HPDE6-E6E7 (cell line): ENCODE measurements at regions not wholly inside any gene's neighbourhood (a gene's known extent, or its start where the extent isn't known, plus 50 kb on each side); places are given as distances from the start of the nearest gene placed in this dataset.

Source experiments
- DNase-seq: peaks from one replicate; pipeline ENCODE4 v3.0.0; 2011; ENCODE audit warnings: missing footprints; ENCODE audit errors: extremely low spot score

DNA sequence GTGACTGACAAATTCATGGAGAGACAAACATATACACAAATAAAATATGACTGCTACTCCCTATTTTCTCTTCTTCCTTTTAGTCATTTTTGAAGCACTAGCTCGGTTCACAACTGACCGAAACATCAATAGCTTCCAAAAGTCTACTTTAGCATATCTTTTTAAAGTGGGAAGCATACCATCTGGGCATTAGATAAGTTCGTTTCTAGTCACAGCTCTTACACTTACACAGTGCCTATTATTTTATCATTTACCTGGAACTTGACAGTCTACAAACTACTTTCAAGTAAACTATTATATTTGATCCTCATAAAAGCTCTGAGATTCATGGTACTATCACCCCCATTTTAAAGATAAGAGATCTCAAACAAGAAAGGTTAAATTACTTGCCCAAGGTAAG, 458.5 kb downstream of the LMO7 start:
- no peak for DNase-seq

- DNase-seq, result no peak
Measured at GRCh38 chr13:76091076-76091475, 454.9 kb downstream of the LMO7 start.

GRCh38 chr13:76086729-76087128, 450.6 kb downstream of the LMO7 start:
- DNase-seq, result no peak

DNA sequence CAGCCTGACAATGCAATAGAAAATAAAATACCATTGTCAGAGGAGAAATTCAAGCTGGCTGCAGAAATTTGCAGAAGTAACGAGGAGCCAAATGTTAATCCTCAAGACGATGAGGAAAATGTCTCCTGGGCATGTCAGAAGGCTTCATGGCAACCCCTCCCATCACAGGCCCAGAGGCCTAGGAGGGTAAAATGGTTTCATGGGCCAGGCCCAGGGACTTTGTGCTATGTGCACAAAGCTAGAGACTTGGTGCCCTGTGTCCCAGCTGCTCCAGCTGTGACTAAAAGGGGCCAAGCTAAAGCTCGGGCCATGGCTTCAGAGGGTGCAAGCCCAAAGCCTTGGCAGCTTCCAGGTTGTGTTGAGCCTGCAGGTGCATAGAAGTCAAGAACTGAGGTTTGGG, 431.7 kb downstream of the LMO7 start:
- no peak for DNase-seq

DNA sequence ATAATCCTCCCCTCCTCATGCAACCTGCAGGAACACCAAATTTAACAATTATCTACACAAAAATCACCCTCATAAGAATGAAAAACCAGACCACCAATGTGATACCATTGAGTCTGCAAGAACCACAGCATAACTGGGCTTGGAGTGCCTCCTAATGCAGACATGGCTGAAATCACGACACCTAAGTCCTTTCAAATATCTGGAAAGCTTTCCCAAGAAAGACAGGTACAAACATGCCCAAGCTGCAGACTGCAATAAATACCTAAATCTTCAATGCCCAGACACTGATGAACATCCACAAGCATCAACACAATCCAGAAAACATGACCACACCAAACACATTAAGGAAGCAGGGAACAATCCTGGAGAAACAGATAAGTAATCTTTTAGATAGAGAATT, 417.1 kb downstream of the LMO7 start:
- no peak for DNase-seq

GRCh38 chr13:76049376-76049746, 413.2 kb downstream of the LMO7 start:
- DNase-seq, result no peak

GRCh38 chr13:76048675-76049375, 412.7 kb downstream of the LMO7 start:
- no peak for DNase-seq

- no peak for DNase-seq
Measured at GRCh38 chr13:76048131-76048530, 412.0 kb downstream of the LMO7 start.

DNA sequence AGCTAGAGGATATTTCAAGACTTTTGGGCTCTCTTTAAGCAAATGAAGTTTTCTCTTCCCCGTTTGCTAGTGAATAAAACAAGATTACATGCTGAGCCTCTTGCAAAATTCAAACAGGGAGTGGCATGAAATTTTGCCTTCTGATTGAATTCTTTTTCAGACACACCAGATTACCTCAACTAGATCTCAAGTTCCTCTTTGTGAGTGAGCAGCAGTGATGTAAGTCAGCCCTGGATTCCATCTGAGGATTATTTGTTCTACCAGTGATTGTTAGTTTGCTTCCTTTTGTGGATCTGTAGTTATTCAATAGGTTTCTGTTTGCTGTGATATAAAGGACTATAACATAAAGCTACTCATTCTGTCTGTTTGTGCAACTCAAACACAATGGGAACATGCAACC, 407.7 kb downstream of the LMO7 start:
- DNase-seq, result no peak

DNA sequence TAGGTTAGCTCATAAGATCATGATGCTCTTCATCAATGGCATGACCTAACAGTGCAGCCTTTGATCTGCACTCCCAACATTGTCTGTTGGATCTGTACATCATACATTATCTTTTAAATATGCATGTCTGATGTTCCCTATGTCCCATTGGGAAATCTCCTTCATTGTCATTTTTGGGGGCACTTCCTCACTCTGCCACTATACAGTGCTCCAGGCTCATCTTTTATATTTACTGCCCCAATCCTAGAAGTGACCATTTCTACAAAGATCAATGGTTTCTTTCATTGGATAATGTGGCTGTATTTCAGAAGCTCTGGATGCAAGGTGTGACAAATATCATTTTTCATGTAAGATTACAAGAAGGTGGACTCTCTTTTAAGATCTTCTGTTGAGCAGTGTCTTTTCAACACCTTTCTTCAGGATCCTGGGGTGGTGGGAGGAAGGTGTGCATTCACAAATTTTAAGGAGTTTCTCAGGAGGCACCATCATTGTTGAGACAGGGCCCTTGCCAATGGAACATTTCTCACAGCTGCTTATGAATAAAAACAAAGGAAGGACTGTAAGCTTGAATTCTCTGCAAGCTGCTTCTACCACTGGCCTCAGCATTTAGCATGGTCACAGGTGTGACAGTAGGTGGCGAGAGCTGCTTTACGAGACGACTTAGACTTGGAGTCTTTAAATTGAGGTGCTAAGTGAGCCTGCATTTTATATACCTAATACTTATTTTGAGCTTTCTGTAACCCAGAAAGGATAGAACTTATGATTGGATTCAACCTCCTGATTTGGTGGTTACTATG, 403.0 kb downstream of the LMO7 start:
- no peak for DNase-seq

GRCh38 chr13:76036176-76036575, 400.0 kb downstream of the LMO7 start:
- no peak for DNase-seq

GRCh38 chr13:76035711-76036110, 399.6 kb downstream of the LMO7 start:
- DNase-seq, result no peak

DNA sequence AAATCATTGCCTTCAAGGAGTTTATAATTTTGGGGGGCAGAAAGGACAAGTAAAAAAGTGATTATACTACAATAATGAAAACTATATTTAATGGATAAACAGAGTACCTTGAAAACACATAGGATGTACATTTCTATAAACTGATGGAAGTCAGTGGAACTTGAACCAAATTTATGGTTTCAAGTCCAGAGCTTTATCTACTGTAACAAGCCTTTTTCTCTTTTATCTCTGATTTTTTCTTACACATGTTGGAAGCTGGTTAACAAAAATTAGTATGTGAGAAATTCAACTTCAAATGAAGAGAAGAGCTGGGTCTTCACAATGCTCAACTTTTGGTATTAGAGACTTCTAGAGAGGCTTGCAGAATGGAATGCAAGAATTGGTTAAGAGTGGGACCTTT, 393.6 kb downstream of the LMO7 start:
- DNase-seq, result no peak

DNA sequence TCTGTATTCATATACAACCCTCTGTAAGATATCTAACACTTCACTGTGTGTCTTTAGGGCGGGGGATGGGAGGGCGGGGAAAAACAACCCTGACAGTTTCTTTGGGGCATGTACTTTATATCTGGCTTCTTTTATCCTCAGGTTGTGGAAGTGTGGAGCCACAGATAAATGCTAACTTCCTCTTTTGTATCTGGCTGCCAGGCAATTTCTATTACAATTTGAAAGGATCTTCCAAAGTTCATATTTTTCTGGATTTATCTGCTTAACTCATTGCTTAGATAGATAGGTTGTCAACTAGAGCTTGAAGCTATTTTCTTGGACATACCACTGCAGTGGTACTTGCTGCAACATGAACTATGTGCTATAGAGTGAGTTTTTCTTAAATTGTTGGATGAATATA, 393.0 kb downstream of the LMO7 start:
- no peak for DNase-seq

- no peak for DNase-seq
Measured at GRCh38 chr13:76027131-76027530, 391.0 kb downstream of the LMO7 start.

GRCh38 chr13:76025392-76025791, 389.3 kb downstream of the LMO7 start:
- DNase-seq, result no peak

- DNase-seq, result no peak
Measured at GRCh38 chr13:76024151-76024550, 388.0 kb downstream of the LMO7 start.

DNA sequence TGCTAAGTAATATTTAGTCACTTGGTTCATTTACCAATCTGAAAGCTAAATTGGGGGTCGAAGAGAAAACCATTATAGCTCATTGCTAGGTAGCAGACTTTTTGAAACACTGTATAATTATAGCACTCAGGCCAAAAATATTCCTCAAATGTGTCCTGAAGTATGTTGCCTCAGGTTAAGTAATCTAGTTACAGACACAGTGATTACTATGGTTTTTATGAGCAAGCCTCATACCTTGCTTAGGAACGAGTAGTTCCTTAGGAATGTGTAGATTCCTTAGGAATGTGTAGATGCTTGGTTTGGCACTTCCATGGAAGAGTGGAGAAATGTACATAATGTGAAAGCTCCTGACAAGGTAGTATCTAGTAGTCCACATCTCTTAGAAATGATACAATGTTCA, 387.5 kb downstream of the LMO7 start:
- DNase-seq, result no peak

DNA sequence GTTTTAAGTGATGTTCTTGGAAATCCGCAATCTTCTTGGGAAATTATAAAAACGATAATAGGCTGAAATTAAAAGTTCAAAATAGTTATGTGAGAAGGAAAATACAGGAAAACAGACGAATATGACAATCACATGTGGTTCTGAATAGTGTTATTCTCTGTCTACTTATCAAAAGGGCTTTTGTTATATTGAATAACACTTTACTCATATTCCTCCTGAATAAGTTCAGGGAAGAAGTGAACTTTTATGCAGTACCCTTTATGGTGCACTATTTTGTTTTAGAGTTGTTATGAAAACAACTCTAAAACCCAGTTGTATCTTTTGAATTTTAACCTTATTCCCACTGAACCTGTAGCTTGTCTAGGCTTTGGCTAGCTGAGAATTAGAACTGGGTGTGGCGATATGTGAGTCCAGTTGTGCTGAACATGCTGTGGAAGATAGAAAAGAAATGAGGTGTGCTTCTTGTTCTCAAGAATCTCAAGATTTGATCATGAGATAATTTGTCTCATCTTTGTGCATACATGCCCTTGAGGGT, 384.4 kb downstream of the LMO7 start:
- no peak for DNase-seq

DNA sequence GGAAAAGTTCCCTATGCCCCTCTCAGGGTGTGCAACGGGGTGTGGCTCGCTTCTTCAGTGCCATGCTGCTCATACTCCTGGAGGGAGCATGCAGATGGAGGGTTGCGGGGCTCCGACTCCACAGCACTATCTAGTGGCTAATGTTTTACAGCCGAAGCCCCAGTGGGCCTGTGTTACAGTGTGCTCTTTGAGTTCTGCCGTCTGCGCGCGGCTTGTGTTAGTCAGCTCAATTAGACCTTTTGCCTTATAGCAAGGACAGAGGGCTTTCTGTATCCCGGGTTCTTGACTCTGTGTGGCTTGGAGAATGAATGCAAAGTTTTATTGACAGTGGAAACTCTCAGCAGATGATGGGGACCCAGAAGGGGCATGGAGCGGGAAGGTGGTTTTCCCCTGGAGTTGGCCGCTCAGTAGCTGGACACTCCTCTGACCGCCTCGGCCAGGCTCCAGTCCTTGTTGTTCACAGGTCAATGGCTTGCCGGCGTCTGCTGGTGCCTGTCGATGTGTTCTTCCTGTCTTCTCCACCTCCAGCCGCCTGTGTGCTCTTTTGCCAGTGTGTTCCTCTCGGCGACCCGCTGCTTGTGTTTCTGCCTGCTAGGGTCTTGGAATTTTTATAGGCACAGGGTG, 383.4 kb downstream of the LMO7 start:
- no peak for DNase-seq

GRCh38 chr13:76017861-76018556, 381.9 kb downstream of the LMO7 start:
- no peak for DNase-seq

DNA sequence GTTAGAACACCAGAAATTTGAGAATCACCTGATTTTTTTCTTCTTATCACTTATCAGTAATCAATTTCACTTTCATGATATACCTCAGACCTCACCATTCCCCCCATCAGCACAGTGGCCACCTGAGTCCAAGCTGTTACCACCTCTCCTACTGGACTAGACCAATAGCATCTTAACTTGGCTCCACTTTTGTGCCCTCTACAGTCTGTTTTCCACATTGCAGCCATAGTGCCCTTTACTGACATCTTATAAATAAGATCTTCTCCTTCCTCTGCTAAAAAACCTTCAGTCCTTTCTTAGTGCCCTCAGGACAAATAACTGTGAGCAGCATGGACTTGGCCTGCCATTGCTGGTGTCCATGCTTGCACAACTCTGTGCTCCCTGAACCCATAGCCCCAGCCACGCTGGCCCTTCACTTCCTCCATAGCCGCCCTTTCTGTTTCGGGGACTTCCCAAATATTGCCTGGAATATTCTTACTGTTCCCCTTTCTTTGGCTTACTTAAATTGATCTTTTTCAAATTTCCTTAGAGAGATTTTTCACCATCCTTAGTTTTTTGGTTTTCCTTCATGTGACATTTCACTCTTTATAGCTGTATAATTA, 380.8 kb downstream of the LMO7 start:
- DNase-seq, result peak; percentile 9
